CD14-positive monocyte (primary cell): ENCODE measurements at regions not wholly inside any gene's neighbourhood (a gene's known extent, or its start where the extent isn't known, plus 50 kb on each side); places are given as distances from the start of the nearest gene placed in this dataset.

Experiments
- DNase-seq, 3 donors: peaks; one replicate each; pipeline ENCODE4 v3.0.0-alpha.2; 2011 to 2022
- H2AFZ ChIP-seq: 2 replicates; pipeline ENCODE4 v1.6.0; 2012; ENCODE audit warnings: mild to moderate bottlenecking, low read depth, low read length, inconsistent platforms; ENCODE audit not compliant: insufficient read depth, poor library complexity, severe bottlenecking
- H3K27ac ChIP-seq, 2 donors: 1 replicate in 1 of 2; 2 replicates in 1 of 2; pipeline ENCODE4 v1.5.1; 2012 to 2013; ENCODE audit warnings: low read length in 2 of 2, control low read depth in 1 of 2, inconsistent platforms in 1 of 2, low read depth in 1 of 2, mild to moderate bottlenecking in 1 of 2
- H3K27me3 ChIP-seq, 2 donors: one replicate each; pipeline versions ENCODE4 v1.6.0 to v1.6.1; 2011 to 2013; ENCODE audit warnings: low read length in 2 of 2; ENCODE audit not compliant: control insufficient read depth in 2 of 2, insufficient read depth in 2 of 2
- H3K36me3 ChIP-seq, 2 donors: replicated peaks in 1 of 2; 1 replicate in 1 of 2; 2 replicates in 1 of 2; pipeline versions ENCODE4 v1.5.1 to v1.6.1; 2012 to 2013; ENCODE audit warnings: low read length in 2 of 2, control low read depth in 1 of 2, inconsistent platforms in 1 of 2, mild to moderate bottlenecking in 1 of 2; ENCODE audit not compliant: insufficient read depth in 2 of 2, control insufficient read depth in 1 of 2
- H3K4me1 ChIP-seq, 2 donors: 1 replicate in 1 of 2; 2 replicates in 1 of 2; pipeline versions ENCODE4 v1.5.1 to v1.6.1; 2012 to 2013; ENCODE audit warnings: low read length in 2 of 2, control low read depth in 1 of 2, inconsistent platforms in 1 of 2, mild to moderate bottlenecking in 1 of 2, moderate library complexity in 1 of 2; ENCODE audit not compliant: insufficient read depth in 2 of 2, control insufficient read depth in 1 of 2
- H3K4me2 ChIP-seq: replicated peaks from 2 replicates; pipeline ENCODE3; 2012; ENCODE audit warnings: low read length, moderate library complexity, mild to moderate bottlenecking; ENCODE audit not compliant: poor library complexity, severe bottlenecking; ENCODE audit errors: extremely low read depth
- H3K4me3 ChIP-seq, 3 experiments: fragments of 200-600 bp in 1 of 3; sonication (generic) in 1 of 3; replicated peaks in 1 of 3; 1 replicate in 2 of 3; 2 replicates in 1 of 3; pipeline ENCODE4 v1.5.1; 2011 to 2013; ENCODE audit warnings: low read length in 3 of 3, mild to moderate bottlenecking in 3 of 3, control low read depth in 2 of 3, low read depth in 2 of 3, inconsistent platforms in 1 of 3, moderate library complexity in 1 of 3
- H3K79me2 ChIP-seq: 2 replicates; pipeline ENCODE4 v1.6.0; 2012; ENCODE audit warnings: mild to moderate bottlenecking, control low read depth, inconsistent platforms, low read length, moderate library complexity; ENCODE audit not compliant: insufficient read depth
- H3K9ac ChIP-seq: 2 replicates; pipeline ENCODE4 v1.6.0; 2017; ENCODE audit warnings: low read length, mild to moderate bottlenecking; ENCODE audit not compliant: insufficient read depth, poor library complexity, severe bottlenecking
- H3K9me3 ChIP-seq, 2 donors: replicated peaks in 1 of 2; 1 replicate in 1 of 2; 2 replicates in 1 of 2; pipeline versions ENCODE4 v1.5.1 to v1.6.1; 2012 to 2013; ENCODE audit warnings: low read length in 2 of 2, control low read depth in 1 of 2; ENCODE audit not compliant: control insufficient read depth in 1 of 2, insufficient read depth in 1 of 2
- H4K20me1 ChIP-seq: 2 replicates; pipeline ENCODE4 v1.6.0; 2012; ENCODE audit warnings: mild to moderate bottlenecking, low read length, control low read depth, moderate library complexity; ENCODE audit not compliant: insufficient read depth
- H3K27ac Mint-ChIP-seq, 7 donors: one replicate each; pipeline ENCODE4 v1.8.0; 2020; ENCODE audit warnings: mild to moderate bottlenecking in 7 of 7, mixed read lengths in 7 of 7, moderate library complexity in 6 of 7, inconsistent platforms in 2 of 7
- H3K27me3 Mint-ChIP-seq, 3 donors: one replicate each; pipeline ENCODE4 v1.8.0; 2021 to 2022; ENCODE audit warnings: low read depth in 3 of 3, mild to moderate bottlenecking in 3 of 3, mixed read lengths in 3 of 3, moderate library complexity in 3 of 3, inconsistent platforms in 1 of 3
- H3K36me3 Mint-ChIP-seq, 2 donors: one replicate each; pipeline ENCODE4 v1.8.0; 2020; ENCODE audit warnings: mixed read lengths in 2 of 2, inconsistent platforms in 1 of 2, mild to moderate bottlenecking in 1 of 2
- H3K4me1 Mint-ChIP-seq: one replicate; pipeline ENCODE4 v1.8.0; 2020; ENCODE audit warnings: mild to moderate bottlenecking, mixed read lengths
- H3K4me3 Mint-ChIP-seq, 2 donors: one replicate each; pipeline ENCODE4 v1.8.0; 2020; ENCODE audit warnings: mild to moderate bottlenecking in 2 of 2, mixed read lengths in 2 of 2, moderate library complexity in 1 of 2
- H3K9me3 Mint-ChIP-seq, 7 donors: one replicate each; pipeline ENCODE4 v1.8.0; 2020 to 2022; ENCODE audit warnings: mixed read lengths in 7 of 7, mild to moderate bottlenecking in 6 of 7, moderate library complexity in 6 of 7, inconsistent platforms in 2 of 7
- WGBS: methylation state at CpG from one replicate; pipeline ENCODE4 v1.1.5; 2013; ENCODE audit warnings: missing lambda C conversion rate; ENCODE audit not compliant: insufficient coverage; 5-methylcytosine and 5-hydroxymethylcytosine counted together
- intact Hi-C, 2 donors: fragments of 100-400 bp; cut with micrococcal nuclease; formaldehyde crosslinking; loops; one replicate each; pipeline versions ENCODE4 v1.15.0 to v1.15.1; 2023
- TF ChIP-seq, protein P1 (sequence below): fragments of 200-600 bp; IDR thresholded peaks from one replicate; pipeline ENCODE4 v1.8.0; 2022; ENCODE audit warnings: antibody characterized with exemption, mild to moderate bottlenecking

DNA sequence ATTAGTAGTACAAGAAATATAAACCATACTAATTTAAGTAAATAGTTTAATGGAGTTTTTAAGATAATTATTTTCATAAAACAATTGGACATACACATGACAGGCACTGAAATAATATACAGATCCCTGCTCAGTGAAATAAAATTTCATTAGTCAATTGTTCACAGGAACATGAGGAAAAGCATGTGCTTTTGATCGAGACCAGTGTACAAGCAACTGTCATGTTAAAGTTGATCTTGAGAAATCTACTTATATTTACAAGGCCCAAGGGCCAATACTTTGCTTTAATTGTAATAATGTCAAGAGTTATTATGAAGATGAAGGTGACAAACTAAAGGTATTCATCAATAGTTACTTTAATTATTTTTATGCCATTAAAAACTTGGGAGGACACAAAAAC is 792.7 kb upstream of the LUZP2 start:
- H3K79me2 ChIP-seq, result no peaks in the 10 kb centered on the region
- no peak overlapping the region for H3K4me2 ChIP-seq
- Mint-ChIP-seq H3K4me3 (no peak overlapping the region), H3K36me3 (no peaks in the 10 kb centered on the region), H3K27ac (no peak overlapping the region), H3K27me3 (no peaks in the 10 kb centered on the region), H3K9me3 (peaks cover 0 to 13% (median 9%) of the 10 kb centered on the region in 7 donors), H3K4me1 (no peaks in the 10 kb centered on the region)
- WGBS, result no CpG with 5 or more reads among the region's 1 CpG
- no peak overlapping the region for H3K4me3 ChIP-seq
- H4K20me1 ChIP-seq, result no peaks in the 10 kb centered on the region
- no peak overlapping the region for H3K27ac ChIP-seq
- H3K4me1 ChIP-seq, result no peaks in the 10 kb centered on the region
- intact Hi-C loops, result no loop called here
- TF ChIP-seq, protein P1, sequence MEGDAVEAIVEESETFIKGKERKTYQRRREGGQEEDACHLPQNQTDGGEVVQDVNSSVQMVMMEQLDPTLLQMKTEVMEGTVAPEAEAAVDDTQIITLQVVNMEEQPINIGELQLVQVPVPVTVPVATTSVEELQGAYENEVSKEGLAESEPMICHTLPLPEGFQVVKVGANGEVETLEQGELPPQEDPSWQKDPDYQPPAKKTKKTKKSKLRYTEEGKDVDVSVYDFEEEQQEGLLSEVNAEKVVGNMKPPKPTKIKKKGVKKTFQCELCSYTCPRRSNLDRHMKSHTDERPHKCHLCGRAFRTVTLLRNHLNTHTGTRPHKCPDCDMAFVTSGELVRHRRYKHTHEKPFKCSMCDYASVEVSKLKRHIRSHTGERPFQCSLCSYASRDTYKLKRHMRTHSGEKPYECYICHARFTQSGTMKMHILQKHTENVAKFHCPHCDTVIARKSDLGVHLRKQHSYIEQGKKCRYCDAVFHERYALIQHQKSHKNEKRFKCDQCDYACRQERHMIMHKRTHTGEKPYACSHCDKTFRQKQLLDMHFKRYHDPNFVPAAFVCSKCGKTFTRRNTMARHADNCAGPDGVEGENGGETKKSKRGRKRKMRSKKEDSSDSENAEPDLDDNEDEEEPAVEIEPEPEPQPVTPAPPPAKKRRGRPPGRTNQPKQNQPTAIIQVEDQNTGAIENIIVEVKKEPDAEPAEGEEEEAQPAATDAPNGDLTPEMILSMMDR, result no peak
- no peak overlapping the region for H2AFZ ChIP-seq
- peaks cover 11 to 18% of the 10 kb centered on the region in 2 donors for H3K9me3 ChIP-seq
- DNase-seq, result no peak
- no peaks in the 10 kb centered on the region for H3K36me3 ChIP-seq
- no peak overlapping the region for H3K9ac ChIP-seq
- H3K27me3 ChIP-seq, result no peaks in the 10 kb centered on the region

DNA sequence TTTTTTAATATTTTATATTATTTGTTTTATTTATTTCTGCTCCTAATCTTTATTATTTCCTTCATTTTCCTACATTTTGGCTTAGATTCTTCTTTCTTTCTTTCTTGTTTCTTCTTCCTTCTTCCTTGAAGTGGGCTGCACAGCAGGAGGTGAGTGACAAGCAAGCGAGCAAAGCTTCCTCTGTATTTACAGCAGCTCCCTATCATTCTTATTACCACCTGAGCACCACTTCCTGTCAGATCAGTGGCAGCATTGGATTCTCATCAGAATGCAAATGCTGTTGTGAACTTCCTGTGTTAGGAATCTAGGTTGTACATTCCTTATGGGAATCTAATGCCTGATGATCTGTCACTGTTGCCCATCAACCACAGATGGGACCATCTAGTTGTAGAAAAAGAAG is 784.9 kb upstream of the LUZP2 start:
- Histone ChIP-seq H3K79me2 (no peaks in the 10 kb centered on the region), H3K27me3 (no peaks in the 10 kb centered on the region), H3K4me3 (no peak overlapping the region), H3K36me3 (no peaks in the 10 kb centered on the region), H3K4me1 (no peaks in the 10 kb centered on the region), H3K9ac (no peak overlapping the region), H2AFZ (no peak overlapping the region), H4K20me1 (no peaks in the 10 kb centered on the region), H3K4me2 (no peak overlapping the region), H3K9me3 (peaks cover 11 to 26% of the 10 kb centered on the region in 2 donors), H3K27ac (no peak overlapping the region)
- H3K36me3 Mint-ChIP-seq, result no peaks in the 10 kb centered on the region
- H3K4me1 Mint-ChIP-seq, result no peaks in the 10 kb centered on the region
- no peak for DNase-seq
- H3K4me3 Mint-ChIP-seq, result no peak overlapping the region
- WGBS, result no CpG with 5 or more reads among the region's 1 CpG
- peak overlapping the region in 1 of 7 donors; percentile 7 for H3K27ac Mint-ChIP-seq
- TF ChIP-seq, protein P1, result no peak
- intact Hi-C loops, result no loop called here
- peaks cover 0 to 21% (median 9%) of the 10 kb centered on the region in 7 donors for H3K9me3 Mint-ChIP-seq
- peaks cover 0 to 3% (median 0%) of the 10 kb centered on the region in 3 donors for H3K27me3 Mint-ChIP-seq
